Sigmoid colon (tissue), 4 donors: ENCODE measurements at regions not wholly inside any gene's neighbourhood (a gene's known extent, or its start where the extent isn't known, plus 50 kb on each side); places are given as distances from the start of the nearest gene placed in this dataset.

ENCODE experiments used
- CTCF ChIP-seq, 4 experiments: fragments of 450-650 bp in 3 of 4; fragments of 200-600 bp in 1 of 4; IDR thresholded peaks; one replicate each; pipeline ENCODE4 v1.5.1; 2016 to 2019; ENCODE audit warnings: antibody characterized with exemption in 4 of 4, mild to moderate bottlenecking in 3 of 4, moderate library complexity in 2 of 4
- POLR2A ChIP-seq, 2 donors: fragments of 450-650 bp; IDR thresholded peaks; one replicate each; pipeline ENCODE4 v1.6.1; 2016; ENCODE audit warnings: antibody characterized with exemption in 2 of 2, mild to moderate bottlenecking in 2 of 2, moderate library complexity in 2 of 2
- POLR2AphosphoS5 ChIP-seq, 4 donors: sonication (generic); formaldehyde crosslinking; IDR thresholded peaks; one replicate each; pipeline ENCODE4 v1.6.1; 2017; ENCODE audit warnings: antibody characterized with exemption in 4 of 4

DNA sequence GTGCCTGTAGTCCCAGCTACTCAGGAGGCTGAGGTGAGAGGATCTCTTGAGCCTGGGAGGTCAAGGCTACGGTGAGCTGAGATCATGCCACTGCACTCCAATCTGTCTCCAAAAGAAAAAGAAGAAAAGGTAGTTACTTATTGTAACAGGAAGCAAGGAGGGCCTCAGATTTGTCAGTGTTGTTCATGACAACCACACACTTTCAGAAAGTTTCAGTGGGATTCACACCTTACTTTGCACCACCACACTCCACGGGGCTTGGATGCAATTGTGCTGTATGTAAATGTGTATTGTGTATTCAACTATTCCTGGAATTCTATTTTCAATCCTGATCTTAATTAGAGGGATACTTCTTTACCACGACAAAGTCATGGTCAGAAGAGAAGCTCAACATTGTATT lies 142.6 kb downstream of the ELOVL4 start:
- TF ChIP-seq CTCF (IDR thresholded peaks at IDR 0.05) = no peak
- TF ChIP-seq POLR2A (IDR thresholded peaks at IDR 0.05) = no peak
- TF ChIP-seq POLR2AphosphoS5 (IDR thresholded peaks at IDR 0.05) = no peak
